ENCODE measurements at regions not wholly inside any gene's neighbourhood (a gene's known extent, or its start where the extent isn't known, plus 50 kb on each side); places are given as distances from the start of the nearest gene placed in this dataset.

DNA sequence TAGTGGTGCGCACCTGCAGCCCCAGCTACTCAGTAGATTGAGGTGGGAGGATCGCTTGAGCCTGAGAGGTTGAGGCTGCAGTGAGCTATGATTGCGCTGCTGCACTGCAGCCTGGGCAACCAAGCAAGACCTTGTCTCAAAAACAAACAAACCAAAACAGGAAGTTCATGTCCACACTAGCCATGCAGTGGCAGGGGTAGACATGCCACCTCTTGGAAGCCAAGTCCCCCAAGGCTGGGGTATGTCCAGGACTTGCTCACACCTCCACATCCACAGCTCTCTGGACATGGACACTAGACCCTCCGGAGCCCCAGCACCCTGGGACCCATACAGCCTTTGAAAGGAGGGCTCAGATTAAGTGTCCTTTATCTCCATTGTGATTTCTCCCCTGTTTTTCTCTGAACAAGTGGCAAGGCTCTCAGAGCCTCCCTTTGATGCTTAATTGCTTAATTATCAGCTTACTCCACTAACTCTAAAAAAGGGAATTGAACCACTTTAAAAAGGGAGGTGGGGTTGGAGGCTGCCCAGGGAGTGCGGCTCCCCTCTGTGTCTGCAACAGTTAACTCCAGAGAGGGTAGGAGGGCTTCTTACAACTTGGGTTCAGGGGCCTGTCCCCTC, 424.6 kb upstream of the C16orf82 start:
- Mint-ChIP-seq H3K27ac (ENCODE audit: unreplicated experiment) (no peak overlapping the region), H3K9me3 (ENCODE audit: unreplicated experiment) (peaks cover 6% of the 10 kb centered on the region)
- TF ChIP-seq, protein P1, sequence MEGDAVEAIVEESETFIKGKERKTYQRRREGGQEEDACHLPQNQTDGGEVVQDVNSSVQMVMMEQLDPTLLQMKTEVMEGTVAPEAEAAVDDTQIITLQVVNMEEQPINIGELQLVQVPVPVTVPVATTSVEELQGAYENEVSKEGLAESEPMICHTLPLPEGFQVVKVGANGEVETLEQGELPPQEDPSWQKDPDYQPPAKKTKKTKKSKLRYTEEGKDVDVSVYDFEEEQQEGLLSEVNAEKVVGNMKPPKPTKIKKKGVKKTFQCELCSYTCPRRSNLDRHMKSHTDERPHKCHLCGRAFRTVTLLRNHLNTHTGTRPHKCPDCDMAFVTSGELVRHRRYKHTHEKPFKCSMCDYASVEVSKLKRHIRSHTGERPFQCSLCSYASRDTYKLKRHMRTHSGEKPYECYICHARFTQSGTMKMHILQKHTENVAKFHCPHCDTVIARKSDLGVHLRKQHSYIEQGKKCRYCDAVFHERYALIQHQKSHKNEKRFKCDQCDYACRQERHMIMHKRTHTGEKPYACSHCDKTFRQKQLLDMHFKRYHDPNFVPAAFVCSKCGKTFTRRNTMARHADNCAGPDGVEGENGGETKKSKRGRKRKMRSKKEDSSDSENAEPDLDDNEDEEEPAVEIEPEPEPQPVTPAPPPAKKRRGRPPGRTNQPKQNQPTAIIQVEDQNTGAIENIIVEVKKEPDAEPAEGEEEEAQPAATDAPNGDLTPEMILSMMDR (IDR thresholded peaks at IDR 0.05; ENCODE audit: unreplicated experiment): no peak

GRCh38 chr16:26643519-26643918, 423.2 kb upstream of the C16orf82 start:
- TF ChIP-seq, protein P1 (IDR thresholded peaks at IDR 0.05; ENCODE audit: unreplicated experiment): no peak
- H3K9me3 Mint-ChIP-seq (ENCODE audit: unreplicated experiment): peaks cover 6% of the 10 kb centered on the region
- H3K27me3 Mint-ChIP-seq (ENCODE audit: unreplicated experiment): peaks cover 5% of the 10 kb centered on the region
- no peak for DNase-seq (ENCODE audit: low spot score)
- peak overlapping the region; percentile 1 for H3K4me3 Mint-ChIP-seq (ENCODE audit: unreplicated experiment)
- peaks cover 3% of the 10 kb centered on the region for H3K36me3 Mint-ChIP-seq (ENCODE audit: low read depth, unreplicated experiment)
- no peak overlapping the region for H3K27ac Mint-ChIP-seq (ENCODE audit: unreplicated experiment)
- no peaks in the 10 kb centered on the region for H3K4me1 Mint-ChIP-seq (ENCODE audit: unreplicated experiment)

More for the DNA sequence above, 424.6 kb upstream of the C16orf82 start:
- Mint-ChIP-seq H3K4me3 (ENCODE audit: unreplicated experiment) (no peak overlapping the region), H3K36me3 (ENCODE audit: low read depth, unreplicated experiment) (peaks cover 3% of the 10 kb centered on the region), H3K4me1 (ENCODE audit: unreplicated experiment) (no peaks in the 10 kb centered on the region), H3K27me3 (ENCODE audit: unreplicated experiment) (peaks cover 5% of the 10 kb centered on the region)
- no peak for DNase-seq (ENCODE audit: low spot score)

DNA sequence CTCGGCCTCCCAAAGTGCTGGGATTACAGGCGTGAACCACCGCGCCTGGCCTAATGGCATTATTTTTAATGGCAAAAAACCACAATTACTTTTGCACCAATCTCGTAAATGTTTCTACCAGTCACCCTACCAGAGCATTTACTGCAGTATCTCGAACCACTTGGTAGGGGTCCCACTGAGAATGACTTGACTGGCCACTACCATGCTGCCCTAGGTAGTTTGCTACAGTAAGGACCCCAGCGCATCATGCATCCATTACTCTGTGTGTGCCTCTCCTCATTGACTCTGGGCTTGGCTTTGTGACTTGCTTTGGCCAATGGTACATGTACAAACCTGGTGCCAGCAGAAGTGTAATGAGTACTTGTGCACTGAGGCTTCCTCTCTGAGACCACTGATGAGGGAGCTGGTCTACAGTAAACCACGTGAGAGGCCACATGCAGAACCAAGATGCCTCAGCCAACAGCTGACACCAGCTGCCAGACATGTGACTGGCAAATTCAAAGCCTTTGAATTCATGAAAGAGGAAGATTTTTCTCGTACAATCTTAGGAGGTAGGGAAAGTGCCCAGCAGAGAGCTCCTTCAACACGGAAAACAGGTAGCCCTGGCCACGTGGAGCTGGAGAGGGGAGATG, 421.7 kb upstream of the C16orf82 start:
- TF ChIP-seq, protein P1 (IDR thresholded peaks at IDR 0.05; ENCODE audit: unreplicated experiment): no peak
- H3K4me3 Mint-ChIP-seq (ENCODE audit: unreplicated experiment): no peak overlapping the region
- H3K4me1 Mint-ChIP-seq (ENCODE audit: unreplicated experiment): no peaks in the 10 kb centered on the region
- no peak for DNase-seq (ENCODE audit: low spot score)
- no peak overlapping the region for H3K27ac Mint-ChIP-seq (ENCODE audit: unreplicated experiment)
- peaks cover 6% of the 10 kb centered on the region for H3K9me3 Mint-ChIP-seq (ENCODE audit: unreplicated experiment)
- H3K36me3 Mint-ChIP-seq (ENCODE audit: low read depth, unreplicated experiment): no peaks in the 10 kb centered on the region
- peaks cover 5% of the 10 kb centered on the region for H3K27me3 Mint-ChIP-seq (ENCODE audit: unreplicated experiment)

- peak; percentile 58 for DNase-seq (ENCODE audit: low spot score)
These were observed 421.1 kb upstream of the C16orf82 start for GRCh38 chr16:26645614-26646013.

GRCh38 chr16:26647870-26648269, 418.9 kb upstream of the C16orf82 start:
- DNase-seq (ENCODE audit: low spot score): no peak
- Mint-ChIP-seq H3K4me3 (ENCODE audit: unreplicated experiment) (no peak overlapping the region), H3K36me3 (ENCODE audit: low read depth, unreplicated experiment) (no peaks in the 10 kb centered on the region), H3K27me3 (ENCODE audit: unreplicated experiment) (peaks cover 4% of the 10 kb centered on the region), H3K27ac (ENCODE audit: unreplicated experiment) (no peak overlapping the region), H3K9me3 (ENCODE audit: unreplicated experiment) (peaks cover 6% of the 10 kb centered on the region), H3K4me1 (ENCODE audit: unreplicated experiment) (no peaks in the 10 kb centered on the region)
- TF ChIP-seq, protein P1 (IDR thresholded peaks at IDR 0.05; ENCODE audit: unreplicated experiment): no peak

More at GRCh38 chr16:26645614-26646013, 421.1 kb upstream of the C16orf82 start:
- Mint-ChIP-seq H3K4me1 (ENCODE audit: unreplicated experiment) (no peaks in the 10 kb centered on the region), H3K27ac (ENCODE audit: unreplicated experiment) (no peak overlapping the region), H3K4me3 (ENCODE audit: unreplicated experiment) (no peak overlapping the region), H3K9me3 (ENCODE audit: unreplicated experiment) (peaks cover 6% of the 10 kb centered on the region), H3K27me3 (ENCODE audit: unreplicated experiment) (peaks cover 5% of the 10 kb centered on the region), H3K36me3 (ENCODE audit: low read depth, unreplicated experiment) (no peaks in the 10 kb centered on the region)
- TF ChIP-seq, protein P1 (IDR thresholded peaks at IDR 0.05; ENCODE audit: unreplicated experiment): peak; percentile 33

Measured in endothelial cell (in vitro differentiated cells).